ENCODE measurements at regions not wholly inside any gene's neighbourhood (a gene's known extent, or its start where the extent isn't known, plus 50 kb on each side); places are given as distances from the start of the nearest gene placed in this dataset.

- TF ChIP-seq, protein P1, sequence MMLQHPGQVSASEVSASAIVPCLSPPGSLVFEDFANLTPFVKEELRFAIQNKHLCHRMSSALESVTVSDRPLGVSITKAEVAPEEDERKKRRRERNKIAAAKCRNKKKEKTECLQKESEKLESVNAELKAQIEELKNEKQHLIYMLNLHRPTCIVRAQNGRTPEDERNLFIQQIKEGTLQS (CRISPR knock-in tag; IDR thresholded peaks at IDR 0.05), result no peak
- TF ChIP-seq ZNF224 (CRISPR knock-in tag; IDR thresholded peaks at IDR 0.05) (no peak), ZNF136 (CRISPR knock-in tag; IDR thresholded peaks at IDR 0.05; ENCODE audit: low read depth) (no peak), ZNF614 (CRISPR knock-in tag; IDR thresholded peaks at IDR 0.05; ENCODE audit: borderline replicate concordance) (no peak), ZC3H4 (CRISPR knock-in tag; IDR thresholded peaks at IDR 0.05; ENCODE audit: borderline replicate concordance) (no peak), YY1 (IDR thresholded peaks at IDR 0.05; ENCODE audit: insufficient read depth, insufficient replicate concordance, low read depth, low read length) (no peak), TOE1 (CRISPR knock-in tag; IDR thresholded peaks at IDR 0.05) (no peak), E2F2 (CRISPR knock-in tag; IDR thresholded peaks at IDR 0.05; ENCODE audit: borderline replicate concordance) (no peak), ZBTB7A (CRISPR knock-in tag; IDR thresholded peaks at IDR 0.05) (no peak), SALL2 (CRISPR knock-in tag; IDR thresholded peaks at IDR 0.05) (no peak), MYC (CRISPR knock-in tag; IDR thresholded peaks at IDR 0.05; ENCODE audit: borderline replicate concordance) (no peak)
Measured at GRCh38 chr3:175932586-175932985, 1073.5 kb downstream of the NAALADL2 start.
